ENCODE measurements at regions not wholly inside any gene's neighbourhood (a gene's known extent, or its start where the extent isn't known, plus 50 kb on each side); places are given as distances from the start of the nearest gene placed in this dataset.

- no peak for TF ChIP-seq CTCF (conservative IDR thresholded peaks at IDR 0.05; ENCODE audit: low read depth, low read length)
- TF ChIP-seq EZH2 (IDR thresholded peaks at IDR 0.05; ENCODE audit: low read length, unreplicated experiment) = no peak
Observed at GRCh38 chr4:52510939-52511565, 148.0 kb downstream of the USP46 start.
